KMS-11 (cell line): ENCODE measurements at regions not wholly inside any gene's neighbourhood (a gene's known extent, or its start where the extent isn't known, plus 50 kb on each side); places are given as distances from the start of the nearest gene placed in this dataset.
"Not testable (repeated sequence)": the region's sequence is repeated elsewhere in the genome, so short reads cannot be mapped to it uniquely, and the experiment has no call there.

Source experiments
- H2AFZ ChIP-seq: fragments of 200-600 bp; sonication (generic); 2 replicates; pipeline ENCODE4 v1.6.1; 2016; ENCODE audit warnings: antibody characterized with exemption, mixed run types, low read depth
- H3K27ac ChIP-seq: fragments of 200-600 bp; sonication (generic); 2 replicates; pipeline ENCODE4 v1.6.1; 2016; ENCODE audit warnings: mild to moderate bottlenecking, mixed run types
- H3K27me3 ChIP-seq: fragments of 200-600 bp; sonication (generic); 2 replicates; pipeline ENCODE4 v1.6.1; 2017; ENCODE audit warnings: mild to moderate bottlenecking, low read depth, mixed run types, moderate library complexity; ENCODE audit not compliant: insufficient read depth
- H3K36me3 ChIP-seq: fragments of 200-600 bp; sonication (generic); 2 replicates; pipeline ENCODE4 v1.6.1; 2017; ENCODE audit warnings: mild to moderate bottlenecking, mixed run types; ENCODE audit not compliant: insufficient read depth
- H3K4me1 ChIP-seq: fragments of 200-600 bp; sonication (generic); 2 replicates; pipeline ENCODE4 v1.6.1; 2016; ENCODE audit warnings: mild to moderate bottlenecking, low read depth, mixed run types; ENCODE audit not compliant: poor library complexity, severe bottlenecking
- H3K4me2 ChIP-seq: fragments of 200-600 bp; sonication (generic); 2 replicates; pipeline ENCODE4 v1.7.0; 2016; ENCODE audit warnings: mild to moderate bottlenecking, mixed run types
- H3K4me3 ChIP-seq: fragments of 200-600 bp; sonication (generic); IDR thresholded peaks from 2 replicates; pipeline ENCODE4 v1.6.1; 2017; ENCODE audit warnings: low read depth, low read length, mixed read lengths; ENCODE audit not compliant: insufficient read depth
- H3K79me2 ChIP-seq: fragments of 200-600 bp; sonication (generic); 2 replicates; pipeline ENCODE4 v1.6.1; 2016; ENCODE audit warnings: low read depth, mixed run types; ENCODE audit not compliant: insufficient read depth
- H3K9ac ChIP-seq: fragments of 200-600 bp; sonication (generic); 2 replicates; pipeline ENCODE4 v1.6.1; 2016; ENCODE audit warnings: mild to moderate bottlenecking, mixed run types
- H4K20me1 ChIP-seq: fragments of 200-600 bp; sonication (generic); 2 replicates; pipeline ENCODE4 v1.6.1; 2016; ENCODE audit warnings: mild to moderate bottlenecking, mixed run types; ENCODE audit not compliant: insufficient read depth
- CTCF ChIP-seq: fragments of 200-600 bp; sonication (generic); conservative IDR thresholded peaks from 2 replicates; pipeline ENCODE4 v1.6.1; 2017; ENCODE audit warnings: low read depth, mild to moderate bottlenecking, antibody characterized with exemption, low read length, moderate library complexity, mixed read lengths

- no peaks in the 10 kb centered on the region for H3K4me1 ChIP-seq
- no peak overlapping the region for H3K4me3 ChIP-seq
- TF ChIP-seq CTCF: no peak
- no peak overlapping the region for H2AFZ ChIP-seq
- no peaks in the 10 kb centered on the region for H4K20me1 ChIP-seq
- no peaks in the 10 kb centered on the region for H3K27me3 ChIP-seq
- no peak overlapping the region for H3K27ac ChIP-seq
- H3K9ac ChIP-seq: no peak overlapping the region
- H3K4me2 ChIP-seq: no peak overlapping the region
- no peaks in the 10 kb centered on the region for H3K36me3 ChIP-seq
- no peaks in the 10 kb centered on the region for H3K79me2 ChIP-seq
Measured at GRCh38 chr3:80618295-80619256, 850.8 kb upstream of the ROBO1 start.

GRCh38 chr3:80612366-80612765 lies 844.6 kb upstream of the ROBO1 start:
- no peaks in the 10 kb centered on the region for H3K27me3 ChIP-seq
- TF ChIP-seq CTCF: no peak
- no peak overlapping the region for H3K9ac ChIP-seq
- H3K36me3 ChIP-seq: no peaks in the 10 kb centered on the region
- H3K4me1 ChIP-seq: no peaks in the 10 kb centered on the region
- H3K27ac ChIP-seq: no peak overlapping the region
- H3K79me2 ChIP-seq: no peaks in the 10 kb centered on the region
- no peaks in the 10 kb centered on the region for H4K20me1 ChIP-seq
- H2AFZ ChIP-seq: no peak overlapping the region
- H3K4me3 ChIP-seq: no peak overlapping the region
- H3K4me2 ChIP-seq: no peak overlapping the region

GRCh38 chr3:80608072-80608471 lies 840.3 kb upstream of the ROBO1 start:
- H3K27ac ChIP-seq, H3K79me2 ChIP-seq, H3K4me1 ChIP-seq, H3K36me3 ChIP-seq, H3K4me2 ChIP-seq, H3K4me3 ChIP-seq, H2AFZ ChIP-seq, H3K27me3 ChIP-seq, H3K9ac ChIP-seq, H4K20me1 ChIP-seq: not testable (repeated sequence)

- H3K4me3 ChIP-seq: no peak overlapping the region
- H3K79me2 ChIP-seq: no peaks in the 10 kb centered on the region
- H3K27me3 ChIP-seq: no peaks in the 10 kb centered on the region
- H3K36me3 ChIP-seq: no peaks in the 10 kb centered on the region
- no peak overlapping the region for H2AFZ ChIP-seq
- H3K27ac ChIP-seq: no peak overlapping the region
- H4K20me1 ChIP-seq: no peaks in the 10 kb centered on the region
- no peaks in the 10 kb centered on the region for H3K4me1 ChIP-seq
- TF ChIP-seq CTCF: no peak
- H3K9ac ChIP-seq: no peak overlapping the region
- H3K4me2 ChIP-seq: no peak overlapping the region
Measured at GRCh38 chr3:80606073-80606472, 838.3 kb upstream of the ROBO1 start.

GRCh38 chr3:80601479-80601878 lies 833.7 kb upstream of the ROBO1 start:
- H3K9ac ChIP-seq: no peak overlapping the region
- no peak overlapping the region for H3K4me2 ChIP-seq
- no peak overlapping the region for H3K27ac ChIP-seq
- H3K4me1 ChIP-seq: no peaks in the 10 kb centered on the region
- no peak for TF ChIP-seq CTCF
- no peaks in the 10 kb centered on the region for H3K27me3 ChIP-seq
- H4K20me1 ChIP-seq: no peaks in the 10 kb centered on the region
- no peaks in the 10 kb centered on the region for H3K79me2 ChIP-seq
- H3K36me3 ChIP-seq: no peaks in the 10 kb centered on the region
- no peak overlapping the region for H3K4me3 ChIP-seq
- H2AFZ ChIP-seq: no peak overlapping the region
